CD14-positive monocyte (primary cell): ENCODE measurements at regions not wholly inside any gene's neighbourhood (a gene's known extent, or its start where the extent isn't known, plus 50 kb on each side); places are given as distances from the start of the nearest gene placed in this dataset.

ENCODE experiments used
- DNase-seq, 3 donors: peaks; one replicate each; pipeline ENCODE4 v3.0.0-alpha.2; 2011 to 2022
- H2AFZ ChIP-seq: 2 replicates; pipeline ENCODE4 v1.6.0; 2012; ENCODE audit warnings: mild to moderate bottlenecking, low read depth, low read length, inconsistent platforms; ENCODE audit not compliant: insufficient read depth, poor library complexity, severe bottlenecking
- H3K27ac ChIP-seq, 2 donors: 1 replicate in 1 of 2; 2 replicates in 1 of 2; pipeline ENCODE4 v1.5.1; 2012 to 2013; ENCODE audit warnings: low read length in 2 of 2, control low read depth in 1 of 2, inconsistent platforms in 1 of 2, low read depth in 1 of 2, mild to moderate bottlenecking in 1 of 2
- H3K27me3 ChIP-seq, 2 donors: one replicate each; pipeline versions ENCODE4 v1.6.0 to v1.6.1; 2011 to 2013; ENCODE audit warnings: low read length in 2 of 2; ENCODE audit not compliant: control insufficient read depth in 2 of 2, insufficient read depth in 2 of 2
- H3K36me3 ChIP-seq, 2 donors: replicated peaks in 1 of 2; 1 replicate in 1 of 2; 2 replicates in 1 of 2; pipeline versions ENCODE4 v1.5.1 to v1.6.1; 2012 to 2013; ENCODE audit warnings: low read length in 2 of 2, control low read depth in 1 of 2, inconsistent platforms in 1 of 2, mild to moderate bottlenecking in 1 of 2; ENCODE audit not compliant: insufficient read depth in 2 of 2, control insufficient read depth in 1 of 2
- H3K4me1 ChIP-seq, 2 donors: 1 replicate in 1 of 2; 2 replicates in 1 of 2; pipeline versions ENCODE4 v1.5.1 to v1.6.1; 2012 to 2013; ENCODE audit warnings: low read length in 2 of 2, control low read depth in 1 of 2, inconsistent platforms in 1 of 2, mild to moderate bottlenecking in 1 of 2, moderate library complexity in 1 of 2; ENCODE audit not compliant: insufficient read depth in 2 of 2, control insufficient read depth in 1 of 2
- H3K4me2 ChIP-seq: replicated peaks from 2 replicates; pipeline ENCODE3; 2012; ENCODE audit warnings: low read length, moderate library complexity, mild to moderate bottlenecking; ENCODE audit not compliant: poor library complexity, severe bottlenecking; ENCODE audit errors: extremely low read depth
- H3K4me3 ChIP-seq, 3 experiments: fragments of 200-600 bp in 1 of 3; sonication (generic) in 1 of 3; replicated peaks in 1 of 3; 1 replicate in 2 of 3; 2 replicates in 1 of 3; pipeline ENCODE4 v1.5.1; 2011 to 2013; ENCODE audit warnings: low read length in 3 of 3, mild to moderate bottlenecking in 3 of 3, control low read depth in 2 of 3, low read depth in 2 of 3, inconsistent platforms in 1 of 3, moderate library complexity in 1 of 3
- H3K79me2 ChIP-seq: 2 replicates; pipeline ENCODE4 v1.6.0; 2012; ENCODE audit warnings: mild to moderate bottlenecking, control low read depth, inconsistent platforms, low read length, moderate library complexity; ENCODE audit not compliant: insufficient read depth
- H3K9ac ChIP-seq: 2 replicates; pipeline ENCODE4 v1.6.0; 2017; ENCODE audit warnings: low read length, mild to moderate bottlenecking; ENCODE audit not compliant: insufficient read depth, poor library complexity, severe bottlenecking
- H3K9me3 ChIP-seq, 2 donors: replicated peaks in 1 of 2; 1 replicate in 1 of 2; 2 replicates in 1 of 2; pipeline versions ENCODE4 v1.5.1 to v1.6.1; 2012 to 2013; ENCODE audit warnings: low read length in 2 of 2, control low read depth in 1 of 2; ENCODE audit not compliant: control insufficient read depth in 1 of 2, insufficient read depth in 1 of 2
- H4K20me1 ChIP-seq: 2 replicates; pipeline ENCODE4 v1.6.0; 2012; ENCODE audit warnings: mild to moderate bottlenecking, low read length, control low read depth, moderate library complexity; ENCODE audit not compliant: insufficient read depth
- H3K27ac Mint-ChIP-seq, 7 donors: one replicate each; pipeline ENCODE4 v1.8.0; 2020; ENCODE audit warnings: mild to moderate bottlenecking in 7 of 7, mixed read lengths in 7 of 7, moderate library complexity in 6 of 7, inconsistent platforms in 2 of 7
- H3K27me3 Mint-ChIP-seq, 3 donors: one replicate each; pipeline ENCODE4 v1.8.0; 2021 to 2022; ENCODE audit warnings: low read depth in 3 of 3, mild to moderate bottlenecking in 3 of 3, mixed read lengths in 3 of 3, moderate library complexity in 3 of 3, inconsistent platforms in 1 of 3
- H3K36me3 Mint-ChIP-seq, 2 donors: one replicate each; pipeline ENCODE4 v1.8.0; 2020; ENCODE audit warnings: mixed read lengths in 2 of 2, inconsistent platforms in 1 of 2, mild to moderate bottlenecking in 1 of 2
- H3K4me1 Mint-ChIP-seq: one replicate; pipeline ENCODE4 v1.8.0; 2020; ENCODE audit warnings: mild to moderate bottlenecking, mixed read lengths
- H3K4me3 Mint-ChIP-seq, 2 donors: one replicate each; pipeline ENCODE4 v1.8.0; 2020; ENCODE audit warnings: mild to moderate bottlenecking in 2 of 2, mixed read lengths in 2 of 2, moderate library complexity in 1 of 2
- H3K9me3 Mint-ChIP-seq, 7 donors: one replicate each; pipeline ENCODE4 v1.8.0; 2020 to 2022; ENCODE audit warnings: mixed read lengths in 7 of 7, mild to moderate bottlenecking in 6 of 7, moderate library complexity in 6 of 7, inconsistent platforms in 2 of 7
- CTCF ChIP-seq: fragments of 200-600 bp; IDR thresholded peaks from one replicate; pipeline ENCODE4 v1.8.0; 2022; ENCODE audit warnings: antibody characterized with exemption, mild to moderate bottlenecking
- WGBS: methylation state at CpG from one replicate; pipeline ENCODE4 v1.1.5; 2013; ENCODE audit warnings: missing lambda C conversion rate; ENCODE audit not compliant: insufficient coverage; 5-methylcytosine and 5-hydroxymethylcytosine counted together
- intact Hi-C, 2 donors: fragments of 100-400 bp; cut with micrococcal nuclease; formaldehyde crosslinking; loops; one replicate each; pipeline versions ENCODE4 v1.15.0 to v1.15.1; 2023

- peaks cover 1% of the 10 kb centered on the region for H3K4me1 Mint-ChIP-seq
- Histone ChIP-seq H3K27ac (no peak overlapping the region), H3K4me3 (no peak overlapping the region), H3K27me3 (no peaks in the 10 kb centered on the region), H4K20me1 (no peaks in the 10 kb centered on the region), H2AFZ (no peak overlapping the region), H3K36me3 (no peaks in the 10 kb centered on the region), H3K4me2 (no peak overlapping the region), H3K9ac (no peak overlapping the region), H3K79me2 (no peaks in the 10 kb centered on the region), H3K9me3 (peaks cover 61 to 67% of the 10 kb centered on the region in 2 donors), H3K4me1 (no peaks in the 10 kb centered on the region)
- WGBS = 95% methylated on average over 11 of the region's 11 CpGs
- intact Hi-C loops = no loop called here
- no peaks in the 10 kb centered on the region for H3K27me3 Mint-ChIP-seq
- no peak for TF ChIP-seq CTCF
- no peaks in the 10 kb centered on the region for H3K36me3 Mint-ChIP-seq
- H3K27ac Mint-ChIP-seq = no peak overlapping the region
- DNase-seq = no peak
- peaks cover 0 to 18% (median 10%) of the 10 kb centered on the region in 7 donors for H3K9me3 Mint-ChIP-seq
- H3K4me3 Mint-ChIP-seq = no peak overlapping the region
Observed at GRCh38 chr6:67883500-67884366, 751.3 kb upstream of the ADGRB3 start.

- H3K4me3 Mint-ChIP-seq = no peak overlapping the region
- intact Hi-C loops = no loop called here
- H3K9ac ChIP-seq = no peak overlapping the region
Observed at GRCh38 chr6:67882436-67883311, 752.4 kb upstream of the ADGRB3 start.

More at GRCh38 chr6:67882436-67883311, 752.4 kb upstream of the ADGRB3 start:
- 97% methylated on average over 4 of the region's 5 CpGs for WGBS
- H3K9me3 Mint-ChIP-seq = peaks cover 0 to 11% (median 4%) of the 10 kb centered on the region in 7 donors
- no peak for TF ChIP-seq CTCF
- H4K20me1 ChIP-seq = no peaks in the 10 kb centered on the region
- H3K79me2 ChIP-seq = no peaks in the 10 kb centered on the region
- no peaks in the 10 kb centered on the region for H3K4me1 Mint-ChIP-seq
- H3K9me3 ChIP-seq = peaks cover 51 to 57% of the 10 kb centered on the region in 2 donors
- no peaks in the 10 kb centered on the region for H3K36me3 Mint-ChIP-seq
- no peak for DNase-seq
- no peaks in the 10 kb centered on the region for H3K4me1 ChIP-seq
- H3K27ac Mint-ChIP-seq = no peak overlapping the region
- H3K27me3 Mint-ChIP-seq = no peaks in the 10 kb centered on the region
- no peak overlapping the region for H3K27ac ChIP-seq
- no peak overlapping the region for H3K4me2 ChIP-seq
- H2AFZ ChIP-seq = no peak overlapping the region
- H3K36me3 ChIP-seq = no peaks in the 10 kb centered on the region
- H3K4me3 ChIP-seq = no peak overlapping the region
- no peaks in the 10 kb centered on the region for H3K27me3 ChIP-seq
